ENCODE measurements at regions not wholly inside any gene's neighbourhood (a gene's known extent, or its start where the extent isn't known, plus 50 kb on each side); places are given as distances from the start of the nearest gene placed in this dataset.

DNA sequence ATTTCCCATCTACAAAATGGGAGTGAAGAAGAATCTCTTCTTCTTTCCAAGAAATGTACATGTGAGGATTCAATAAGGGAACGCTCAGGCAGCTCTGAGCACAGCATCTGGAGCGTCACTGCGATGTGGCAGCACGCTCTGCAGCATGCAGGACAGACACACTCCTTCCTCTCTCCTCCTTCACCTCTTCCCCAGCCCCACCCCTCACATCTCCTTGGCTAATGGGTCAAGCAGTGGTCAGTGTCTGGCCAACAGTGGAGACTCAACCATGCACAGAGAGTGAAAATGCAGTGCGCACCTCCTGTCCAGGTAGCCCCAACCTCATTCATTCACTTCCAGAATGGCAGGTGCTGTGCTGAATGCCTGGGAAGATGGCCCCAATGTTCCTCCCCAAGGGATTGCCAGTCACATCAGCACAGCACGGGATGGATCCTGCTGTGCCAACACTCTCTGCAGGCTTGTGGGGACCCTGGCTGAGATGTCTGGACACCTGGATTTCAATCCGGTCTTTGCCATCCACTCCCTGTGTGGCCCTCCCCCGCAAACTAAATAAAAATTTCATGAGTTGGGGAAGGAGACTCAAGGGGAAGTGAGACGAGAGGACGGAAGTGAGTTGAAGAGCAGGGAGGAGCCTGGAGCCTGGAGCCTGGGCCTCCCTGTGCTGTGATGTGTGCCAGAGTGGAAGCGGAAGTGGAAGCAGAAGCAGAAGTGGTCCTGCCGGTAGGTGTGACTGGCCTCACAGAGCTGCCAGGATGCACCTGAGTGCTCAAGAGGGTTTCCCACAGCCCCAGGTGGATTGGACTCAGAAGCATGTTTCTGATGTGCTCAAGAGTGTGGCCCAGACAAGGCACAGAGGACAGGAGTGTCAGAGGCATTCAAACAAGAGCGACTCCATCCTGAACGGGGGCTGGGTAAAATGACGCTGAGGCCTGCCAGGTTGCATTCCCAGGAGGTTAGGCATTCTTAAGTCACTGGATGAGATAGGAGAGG is 163.9 kb downstream of the SMAD6 start:
- TF ChIP-seq FOXM1 (IDR thresholded peaks at IDR 0.05; ENCODE audit: borderline replicate concordance): no peak
- TF ChIP-seq TARDBP (IDR thresholded peaks at IDR 0.05): no peak
- no peak for TF ChIP-seq L3MBTL2 (conservative IDR thresholded peaks at IDR 0.05)
- TF ChIP-seq SP1 (IDR thresholded peaks at IDR 0.05): no peak
- TF ChIP-seq HDGF (IDR thresholded peaks at IDR 0.05; ENCODE audit: borderline replicate concordance): no peak
- no peak for TF ChIP-seq BHLHE40 (IDR thresholded peaks at IDR 0.05; ENCODE audit: borderline replicate concordance)
- no peak for TF ChIP-seq CTBP1 (IDR thresholded peaks at IDR 0.05; ENCODE audit: borderline replicate concordance)
- TF ChIP-seq SUZ12 (IDR thresholded peaks at IDR 0.05): no peak
- TF ChIP-seq ARNT (IDR thresholded peaks at IDR 0.05): no peak
- TF ChIP-seq FOXA1 (IDR thresholded peaks at IDR 0.05): no peak
